ENCODE measurements at regions not wholly inside any gene's neighbourhood (a gene's known extent, or its start where the extent isn't known, plus 50 kb on each side); places are given as distances from the start of the nearest gene placed in this dataset.
A peak's percentile ranks its signal among the peaks of the same experiment; 100 is the strongest.

DNA sequence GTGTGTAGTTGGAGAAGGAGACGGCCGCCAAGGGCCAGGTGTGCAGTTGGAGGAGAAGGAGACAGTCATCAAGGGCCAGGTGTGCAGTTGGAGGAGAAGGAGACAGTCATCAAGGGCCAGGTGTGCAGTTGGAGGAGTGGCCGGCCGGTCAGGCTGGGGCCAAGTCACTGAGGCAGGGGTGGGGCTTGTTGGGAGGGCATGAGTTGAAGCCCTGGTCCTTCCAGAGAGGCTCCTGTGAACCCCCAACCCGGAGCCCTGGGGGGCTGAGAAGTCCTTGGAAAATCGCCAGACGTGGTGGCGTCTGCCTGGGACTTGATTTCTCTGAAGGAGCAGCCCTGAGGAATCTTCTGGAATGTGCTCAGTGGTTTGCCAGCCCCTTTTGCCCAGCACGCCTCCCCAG is 1320.5 kb downstream of the BRD1 start:
- H3K27ac ChIP-seq (ENCODE audit: low read depth), result no peak overlapping the region
- no peak overlapping the region for H3K4me3 ChIP-seq
- ATAC-seq (no peak), DNase-seq (ENCODE audit: low spot score) (no peak)
- no peaks in the 10 kb centered on the region for H4K20me1 ChIP-seq (replicated peaks; ENCODE audit: insufficient read depth)
- H3K27me3 ChIP-seq (ENCODE audit: insufficient read depth), result no peaks in the 10 kb centered on the region
- H3K4me2 ChIP-seq, result no peak overlapping the region
- no peaks in the 10 kb centered on the region; the same call in 1 of the 2 replicates for H3K36me3 ChIP-seq (ENCODE audit: insufficient read depth)
- H3K4me3 Mint-ChIP-seq, result no peak overlapping the region
- no peak for TF ChIP-seq EZH2 (IDR thresholded peaks at IDR 0.05; ENCODE audit: low read depth, unreplicated experiment)
- TF ChIP-seq STAT1 (IDR thresholded peaks at IDR 0.05; ENCODE audit: unreplicated experiment), result no peak
- TF ChIP-seq POLR2AphosphoS5 (IDR thresholded peaks at IDR 0.05; ENCODE audit: low read depth), result no peak
- TF ChIP-seq, protein P1, sequence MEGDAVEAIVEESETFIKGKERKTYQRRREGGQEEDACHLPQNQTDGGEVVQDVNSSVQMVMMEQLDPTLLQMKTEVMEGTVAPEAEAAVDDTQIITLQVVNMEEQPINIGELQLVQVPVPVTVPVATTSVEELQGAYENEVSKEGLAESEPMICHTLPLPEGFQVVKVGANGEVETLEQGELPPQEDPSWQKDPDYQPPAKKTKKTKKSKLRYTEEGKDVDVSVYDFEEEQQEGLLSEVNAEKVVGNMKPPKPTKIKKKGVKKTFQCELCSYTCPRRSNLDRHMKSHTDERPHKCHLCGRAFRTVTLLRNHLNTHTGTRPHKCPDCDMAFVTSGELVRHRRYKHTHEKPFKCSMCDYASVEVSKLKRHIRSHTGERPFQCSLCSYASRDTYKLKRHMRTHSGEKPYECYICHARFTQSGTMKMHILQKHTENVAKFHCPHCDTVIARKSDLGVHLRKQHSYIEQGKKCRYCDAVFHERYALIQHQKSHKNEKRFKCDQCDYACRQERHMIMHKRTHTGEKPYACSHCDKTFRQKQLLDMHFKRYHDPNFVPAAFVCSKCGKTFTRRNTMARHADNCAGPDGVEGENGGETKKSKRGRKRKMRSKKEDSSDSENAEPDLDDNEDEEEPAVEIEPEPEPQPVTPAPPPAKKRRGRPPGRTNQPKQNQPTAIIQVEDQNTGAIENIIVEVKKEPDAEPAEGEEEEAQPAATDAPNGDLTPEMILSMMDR (conservative IDR thresholded peaks at IDR 0.05; ENCODE audit: low read depth in 2 of 2), result no peak
- TF ChIP-seq JUNB (IDR thresholded peaks at IDR 0.05; ENCODE audit: unreplicated experiment), result no peak
- H3K9me3 Mint-ChIP-seq, result no peaks in the 10 kb centered on the region; the same call in 2 of the 3 replicates
- H3K27ac Mint-ChIP-seq, result 0 out of 2 replicates have a peak overlapping the region, but pooled peaks have one; percentile 48
- no peaks in the 10 kb centered on the region for H3K9me2 ChIP-seq (ENCODE audit: insufficient read depth)
- no peaks in the 10 kb centered on the region for H3K36me3 Mint-ChIP-seq (ENCODE audit: low read depth)
- H3K4me1 Mint-ChIP-seq, result peaks cover 28% of the 10 kb centered on the region
- H3K4me1 ChIP-seq (ENCODE audit: insufficient read depth), result no peaks in the 10 kb centered on the region
- peaks cover 8% of the 10 kb centered on the region for H3K27me3 Mint-ChIP-seq (ENCODE audit: insufficient read depth, low read depth, poor library complexity)
- no peak overlapping the region for H2AFZ ChIP-seq
- no peaks in the 10 kb centered on the region for H3K79me2 ChIP-seq (replicated peaks; ENCODE audit: insufficient read depth)
- no peaks in the 10 kb centered on the region for H3F3A ChIP-seq (replicated peaks; ENCODE audit: low read depth)

DNA sequence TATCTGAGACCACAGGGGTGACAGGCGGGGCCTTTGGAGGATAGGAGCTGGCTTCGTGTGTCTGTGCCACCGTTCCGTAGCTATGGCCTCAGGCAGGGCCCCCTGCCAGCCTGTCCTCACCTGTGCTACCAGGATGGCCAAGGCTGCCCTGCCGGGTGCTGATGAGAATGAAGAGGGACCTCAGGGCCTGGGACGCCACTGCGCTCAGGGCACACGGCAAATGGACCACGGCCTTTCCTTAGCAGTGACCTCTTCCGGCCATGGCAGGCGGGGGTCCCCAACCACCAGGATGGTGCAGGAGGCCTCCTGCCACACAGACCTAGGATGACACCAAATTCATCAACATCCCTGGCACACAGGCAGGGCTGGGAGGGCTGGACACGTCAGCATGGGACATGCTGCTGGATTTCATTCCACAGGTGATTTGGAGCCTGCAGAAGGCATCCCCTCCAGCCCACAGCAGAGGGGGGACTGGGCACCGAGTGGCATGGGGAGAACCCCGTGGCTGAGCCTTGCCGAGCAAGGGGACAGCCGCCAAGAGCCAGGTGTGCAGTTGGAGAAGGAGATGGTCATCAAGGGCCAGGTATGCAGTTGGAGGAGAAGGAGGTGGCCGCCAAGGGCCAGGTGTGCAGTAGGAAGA is 1321.0 kb downstream of the BRD1 start:
- H3F3A ChIP-seq (replicated peaks; ENCODE audit: low read depth), result no peaks in the 10 kb centered on the region
- H3K9me2 ChIP-seq (ENCODE audit: insufficient read depth), result no peaks in the 10 kb centered on the region
- Mint-ChIP-seq H3K4me3 (no peak overlapping the region), H3K27ac (peak overlapping the region; percentile 48; the same call in 1 of the 2 replicates), H3K27me3 (ENCODE audit: insufficient read depth, low read depth, poor library complexity) (peaks cover 6% of the 10 kb centered on the region), H3K36me3 (ENCODE audit: low read depth) (no peaks in the 10 kb centered on the region), H3K9me3 (no peaks in the 10 kb centered on the region; the same call in 2 of the 3 replicates), H3K4me1 (peaks cover 26% of the 10 kb centered on the region)
- H3K27me3 ChIP-seq (ENCODE audit: insufficient read depth), result no peaks in the 10 kb centered on the region
- no peak overlapping the region for H3K4me3 ChIP-seq
- H2AFZ ChIP-seq, result no peak overlapping the region
- H4K20me1 ChIP-seq (replicated peaks; ENCODE audit: insufficient read depth), result no peaks in the 10 kb centered on the region
- no peaks in the 10 kb centered on the region for H3K4me1 ChIP-seq (ENCODE audit: insufficient read depth)
- ATAC-seq, result no peak
- H3K79me2 ChIP-seq (replicated peaks; ENCODE audit: insufficient read depth), result no peaks in the 10 kb centered on the region
- no peak overlapping the region for H3K4me2 ChIP-seq
- no peak for DNase-seq (ENCODE audit: low spot score)
- no peaks in the 10 kb centered on the region; the same call in 1 of the 2 replicates for H3K36me3 ChIP-seq (ENCODE audit: insufficient read depth)
- H3K27ac ChIP-seq (ENCODE audit: low read depth), result no peak overlapping the region
- TF ChIP-seq, protein P2, sequence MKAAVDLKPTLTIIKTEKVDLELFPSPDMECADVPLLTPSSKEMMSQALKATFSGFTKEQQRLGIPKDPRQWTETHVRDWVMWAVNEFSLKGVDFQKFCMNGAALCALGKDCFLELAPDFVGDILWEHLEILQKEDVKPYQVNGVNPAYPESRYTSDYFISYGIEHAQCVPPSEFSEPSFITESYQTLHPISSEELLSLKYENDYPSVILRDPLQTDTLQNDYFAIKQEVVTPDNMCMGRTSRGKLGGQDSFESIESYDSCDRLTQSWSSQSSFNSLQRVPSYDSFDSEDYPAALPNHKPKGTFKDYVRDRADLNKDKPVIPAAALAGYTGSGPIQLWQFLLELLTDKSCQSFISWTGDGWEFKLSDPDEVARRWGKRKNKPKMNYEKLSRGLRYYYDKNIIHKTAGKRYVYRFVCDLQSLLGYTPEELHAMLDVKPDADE (IDR thresholded peaks at IDR 0.05), result no peak
- TF ChIP-seq JUNB (IDR thresholded peaks at IDR 0.05; ENCODE audit: unreplicated experiment) (no peak), ZNF331 (CRISPR knock-in tag; IDR thresholded peaks at IDR 0.05; ENCODE audit: low read depth) (no peak), NANOG (IDR thresholded peaks at IDR 0.05; ENCODE audit: borderline replicate concordance) (no peak), POLR2AphosphoS5 (IDR thresholded peaks at IDR 0.05; ENCODE audit: low read depth) (no peak)
- TF ChIP-seq, protein P3, sequence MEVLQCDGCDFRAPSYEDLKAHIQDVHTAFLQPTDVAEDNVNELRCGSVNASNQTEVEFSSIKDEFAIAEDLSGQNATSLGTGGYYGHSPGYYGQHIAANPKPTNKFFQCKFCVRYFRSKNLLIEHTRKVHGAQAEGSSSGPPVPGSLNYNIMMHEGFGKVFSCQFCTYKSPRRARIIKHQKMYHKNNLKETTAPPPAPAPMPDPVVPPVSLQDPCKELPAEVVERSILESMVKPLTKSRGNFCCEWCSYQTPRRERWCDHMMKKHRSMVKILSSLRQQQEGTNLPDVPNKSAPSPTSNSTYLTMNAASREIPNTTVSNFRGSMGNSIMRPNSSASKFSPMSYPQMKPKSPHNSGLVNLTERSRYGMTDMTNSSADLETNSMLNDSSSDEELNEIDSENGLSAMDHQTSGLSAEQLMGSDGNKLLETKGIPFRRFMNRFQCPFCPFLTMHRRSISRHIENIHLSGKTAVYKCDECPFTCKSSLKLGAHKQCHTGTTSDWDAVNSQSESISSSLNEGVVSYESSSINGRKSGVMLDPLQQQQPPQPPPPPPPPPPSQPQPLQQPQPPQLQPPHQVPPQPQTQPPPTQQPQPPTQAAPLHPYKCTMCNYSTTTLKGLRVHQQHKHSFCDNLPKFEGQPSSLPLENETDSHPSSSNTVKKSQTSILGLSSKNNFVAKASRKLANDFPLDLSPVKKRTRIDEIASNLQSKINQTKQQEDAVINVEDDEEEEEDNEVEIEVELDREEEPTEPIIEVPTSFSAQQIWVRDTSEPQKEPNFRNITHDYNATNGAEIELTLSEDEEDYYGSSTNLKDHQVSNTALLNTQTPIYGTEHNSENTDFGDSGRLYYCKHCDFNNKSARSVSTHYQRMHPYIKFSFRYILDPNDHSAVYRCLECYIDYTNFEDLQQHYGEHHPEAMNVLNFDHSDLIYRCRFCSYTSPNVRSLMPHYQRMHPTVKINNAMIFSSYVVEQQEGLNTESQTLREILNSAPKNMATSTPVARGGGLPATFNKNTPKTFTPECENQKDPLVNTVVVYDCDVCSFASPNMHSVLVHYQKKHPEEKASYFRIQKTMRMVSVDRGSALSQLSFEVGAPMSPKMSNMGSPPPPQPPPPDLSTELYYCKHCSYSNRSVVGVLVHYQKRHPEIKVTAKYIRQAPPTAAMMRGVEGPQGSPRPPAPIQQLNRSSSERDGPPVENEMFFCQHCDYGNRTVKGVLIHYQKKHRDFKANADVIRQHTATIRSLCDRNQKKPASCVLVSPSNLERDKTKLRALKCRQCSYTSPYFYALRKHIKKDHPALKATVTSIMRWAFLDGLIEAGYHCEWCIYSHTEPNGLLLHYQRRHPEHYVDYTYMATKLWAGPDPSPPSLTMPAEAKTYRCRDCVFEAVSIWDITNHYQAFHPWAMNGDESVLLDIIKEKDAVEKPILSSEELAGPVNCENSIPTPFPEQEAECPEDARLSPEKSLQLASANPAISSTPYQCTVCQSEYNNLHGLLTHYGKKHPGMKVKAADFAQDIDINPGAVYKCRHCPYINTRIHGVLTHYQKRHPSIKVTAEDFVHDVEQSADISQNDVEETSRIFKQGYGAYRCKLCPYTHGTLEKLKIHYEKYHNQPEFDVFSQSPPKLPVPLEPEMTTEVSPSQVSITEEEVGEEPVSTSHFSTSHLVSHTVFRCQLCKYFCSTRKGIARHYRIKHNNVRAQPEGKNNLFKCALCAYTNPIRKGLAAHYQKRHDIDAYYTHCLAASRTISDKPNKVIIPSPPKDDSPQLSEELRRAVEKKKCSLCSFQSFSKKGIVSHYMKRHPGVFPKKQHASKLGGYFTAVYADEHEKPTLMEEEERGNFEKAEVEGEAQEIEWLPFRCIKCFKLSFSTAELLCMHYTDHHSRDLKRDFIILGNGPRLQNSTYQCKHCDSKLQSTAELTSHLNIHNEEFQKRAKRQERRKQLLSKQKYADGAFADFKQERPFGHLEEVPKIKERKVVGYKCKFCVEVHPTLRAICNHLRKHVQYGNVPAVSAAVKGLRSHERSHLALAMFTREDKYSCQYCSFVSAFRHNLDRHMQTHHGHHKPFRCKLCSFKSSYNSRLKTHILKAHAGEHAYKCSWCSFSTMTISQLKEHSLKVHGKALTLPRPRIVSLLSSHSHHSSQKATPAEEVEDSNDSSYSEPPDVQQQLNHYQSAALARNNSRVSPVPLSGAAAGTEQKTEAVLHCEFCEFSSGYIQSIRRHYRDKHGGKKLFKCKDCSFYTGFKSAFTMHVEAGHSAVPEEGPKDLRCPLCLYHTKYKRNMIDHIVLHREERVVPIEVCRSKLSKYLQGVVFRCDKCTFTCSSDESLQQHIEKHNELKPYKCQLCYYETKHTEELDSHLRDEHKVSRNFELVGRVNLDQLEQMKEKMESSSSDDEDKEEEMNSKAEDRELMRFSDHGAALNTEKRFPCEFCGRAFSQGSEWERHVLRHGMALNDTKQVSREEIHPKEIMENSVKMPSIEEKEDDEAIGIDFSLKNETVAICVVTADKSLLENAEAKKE (CRISPR knock-in tag; IDR thresholded peaks at IDR 0.05), result no peak

Measured in GM23338 (cell line).